HEK293 (cell line): ENCODE measurements at regions not wholly inside any gene's neighbourhood (a gene's known extent, or its start where the extent isn't known, plus 50 kb on each side); places are given as distances from the start of the nearest gene placed in this dataset.

Experiments used
- CTCF ChIA-PET: fragments of 350-600 bp; formaldehyde crosslinking; extraction: SDS; loops from one replicate; lab custom pipeline; 2021; ENCODE audit warnings: antibody characterized with exemption; lab: Yijun Ruan, JAX
- POLR2A ChIA-PET: fragments of 300-600 bp; formaldehyde crosslinking; extraction: SDS; loops from one replicate; lab custom pipeline; 2020; ENCODE audit warnings: antibody characterized with exemption, inconsistent platforms; lab: Yijun Ruan, JAX
- H3K27ac ChIP-seq: fragments of 200-500 bp; sonication (Bioruptor generic); 2 replicates; pipeline ENCODE4 v1.5.1; 2014; ENCODE audit warnings: low read depth, low read length, control low read depth, inconsistent platforms; ENCODE audit errors: extremely low read depth
- H3K36me3 ChIP-seq, 2 experiments: fragments of 200-500 bp in 1 of 2; sonication (Bioruptor generic) in 1 of 2; 1 replicate in 1 of 2; 2 replicates in 1 of 2; pipeline ENCODE4 v1.5.1; 2014 to 2017; ENCODE audit warnings: inconsistent platforms in 2 of 2, low read length in 2 of 2; ENCODE audit not compliant: control insufficient read depth in 2 of 2, insufficient read depth in 1 of 2
- H3K4me1 ChIP-seq: fragments of 200-500 bp; sonication (Bioruptor generic); 2 replicates; pipeline ENCODE4 v1.5.1; 2014; ENCODE audit warnings: mild to moderate bottlenecking, low read length, inconsistent platforms; ENCODE audit not compliant: control insufficient read depth, insufficient read depth
- H3K4me3 ChIP-seq: 2 replicates; pipeline ENCODE4 v1.5.1; 2011; ENCODE audit warnings: low read depth, mild to moderate bottlenecking, control low read depth, low read length, moderate library complexity
- H3K9me3 ChIP-seq: fragments of 200-500 bp; sonication (Bioruptor generic); 2 replicates; pipeline ENCODE4 v1.5.1; 2014; ENCODE audit warnings: low read depth, low read length, inconsistent platforms; ENCODE audit not compliant: control insufficient read depth, insufficient read depth
- HOXA7 ChIP-seq: sonication (generic); formaldehyde crosslinking; IDR thresholded peaks from 2 replicates; pipeline ENCODE4 v1.8.1; 2022; ENCODE audit warnings: missing genetic modification reagents, borderline replicate concordance
- OSR2 ChIP-seq: fragments of 450-650 bp; formaldehyde crosslinking; IDR thresholded peaks from 2 replicates; pipeline ENCODE4 v1.5.1; 2016; ENCODE audit warnings: missing biosample characterization, missing genetic modification characterization
- SP7 ChIP-seq: fragments of 450-650 bp; formaldehyde crosslinking; IDR thresholded peaks from 2 replicates; pipeline ENCODE4 v1.5.1; 2016; ENCODE audit warnings: missing biosample characterization, missing genetic modification characterization
- ZNF146 ChIP-seq: fragments of 450-650 bp; formaldehyde crosslinking; IDR thresholded peaks from 2 replicates; pipeline ENCODE4 v1.5.1; 2016; ENCODE audit warnings: missing biosample characterization, missing genetic modification characterization
- ZNF18 ChIP-seq: fragments of 450-650 bp; formaldehyde crosslinking; IDR thresholded peaks from 2 replicates; pipeline ENCODE4 v1.5.1; 2016; ENCODE audit warnings: missing biosample characterization, missing genetic modification characterization
- ZNF184 ChIP-seq: fragments of 450-650 bp; IDR thresholded peaks from 2 replicates; pipeline ENCODE4 v1.5.1; 2018; ENCODE audit warnings: missing biosample characterization, mild to moderate bottlenecking, missing genetic modification characterization
- ZNF239 ChIP-seq: fragments of 450-650 bp; formaldehyde crosslinking; IDR thresholded peaks from 2 replicates; pipeline ENCODE4 v1.5.1; 2016; ENCODE audit warnings: missing biosample characterization, missing genetic modification characterization
- ZNF248 ChIP-seq: fragments of 450-650 bp; formaldehyde crosslinking; IDR thresholded peaks from 2 replicates; pipeline ENCODE4 v1.5.1; 2017; ENCODE audit warnings: missing biosample characterization, missing genetic modification characterization
- ZNF274 ChIP-seq, 2 experiments: fragments of 200-500 bp in 1 of 2; fragments of 450-650 bp in 1 of 2; sonication (Bioruptor generic) in 1 of 2; formaldehyde crosslinking in 1 of 2; IDR thresholded peaks; 2 replicates each; pipeline versions ENCODE4 v1.5.1 to v1.6.1; 2014 to 2016; ENCODE audit warnings: borderline replicate concordance in 1 of 2, inconsistent platforms in 1 of 2, low read length in 1 of 2, missing biosample characterization in 1 of 2, missing genetic modification characterization in 1 of 2
- ZNF292 ChIP-seq: fragments of 450-650 bp; formaldehyde crosslinking; IDR thresholded peaks from 2 replicates; pipeline ENCODE4 v1.5.1; 2016; ENCODE audit warnings: low read depth, missing biosample characterization, missing genetic modification characterization, borderline replicate concordance
- ZNF366 ChIP-seq: fragments of 450-650 bp; formaldehyde crosslinking; conservative IDR thresholded peaks from 2 replicates; pipeline ENCODE4 v1.5.1; 2016; ENCODE audit warnings: missing biosample characterization, missing genetic modification characterization
- ZNF426 ChIP-seq: fragments of 450-650 bp; formaldehyde crosslinking; IDR thresholded peaks from 2 replicates; pipeline ENCODE4 v1.5.1; 2017; ENCODE audit warnings: missing biosample characterization, missing genetic modification characterization, mild to moderate bottlenecking, inconsistent platforms, moderate library complexity
- ZNF433 ChIP-seq: fragments of 450-650 bp; formaldehyde crosslinking; IDR thresholded peaks from 2 replicates; pipeline ENCODE4 v1.5.1; 2016; ENCODE audit warnings: missing biosample characterization, missing genetic modification characterization, low read depth
- ZNF555 ChIP-seq: fragments of 450-650 bp; formaldehyde crosslinking; conservative IDR thresholded peaks from 2 replicates; pipeline ENCODE4 v1.5.1; 2017; ENCODE audit warnings: missing biosample characterization, mild to moderate bottlenecking, missing genetic modification characterization, inconsistent platforms
- ZNF600 ChIP-seq: fragments of 450-650 bp; formaldehyde crosslinking; IDR thresholded peaks from 2 replicates; pipeline ENCODE4 v1.5.1; 2016; ENCODE audit warnings: missing biosample characterization, missing genetic modification characterization
- ZNF645 ChIP-seq: fragments of 450-650 bp; formaldehyde crosslinking; IDR thresholded peaks from 2 replicates; pipeline ENCODE4; 2016; ENCODE audit warnings: missing biosample characterization, missing genetic modification characterization
- ZNF658 ChIP-seq: fragments of 450-650 bp; formaldehyde crosslinking; IDR thresholded peaks from 2 replicates; pipeline ENCODE4; 2016; ENCODE audit warnings: missing biosample characterization, missing genetic modification characterization
- ZNF692 ChIP-seq: fragments of 450-650 bp; formaldehyde crosslinking; IDR thresholded peaks from 2 replicates; pipeline ENCODE4 v1.5.1; 2016; ENCODE audit warnings: missing biosample characterization, missing genetic modification characterization
- ZNF791 ChIP-seq: fragments of 450-650 bp; formaldehyde crosslinking; IDR thresholded peaks from 2 replicates; pipeline ENCODE4 v1.5.1; 2016; ENCODE audit warnings: missing biosample characterization, missing genetic modification characterization
- ZNF792 ChIP-seq: fragments of 450-650 bp; formaldehyde crosslinking; IDR thresholded peaks from 2 replicates; pipeline ENCODE4 v1.5.1; 2016; ENCODE audit warnings: missing biosample characterization, missing genetic modification characterization

GRCh38 chr5:90267646-90268045 is 141.9 kb downstream of the CETN3 start (continued):
- TF ChIP-seq ZNF18 (tag by site-specific recombination), result no peak

- POLR2A ChIA-PET, result no interaction called here
- TF ChIP-seq ZNF239 (tag by site-specific recombination), result no peak
- TF ChIP-seq HOXA7, result no peak
- no peak for TF ChIP-seq ZNF658 (tag by site-specific recombination)
- TF ChIP-seq SP7, result no peak
- TF ChIP-seq ZNF426 (tag by site-specific recombination), result no peak
- no peak for TF ChIP-seq ZNF555 (tag by site-specific recombination)
- TF ChIP-seq ZNF146 (tag by site-specific recombination), result no peak
- no peak for TF ChIP-seq ZNF433 (tag by site-specific recombination)
- TF ChIP-seq ZNF366 (tag by site-specific recombination), result no peak
- no peak for TF ChIP-seq ZNF792 (tag by site-specific recombination)
- TF ChIP-seq ZNF692 (tag by site-specific recombination), result no peak
- TF ChIP-seq ZNF791 (tag by site-specific recombination), result no peak
- TF ChIP-seq ZNF600 (tag by site-specific recombination), result no peak
- no peak for TF ChIP-seq ZNF248
- no peak for TF ChIP-seq OSR2 (tag by site-specific recombination)
- TF ChIP-seq ZNF184 (tag by site-specific recombination), result no peak
- no peak for TF ChIP-seq ZNF645 (tag by site-specific recombination)
- TF ChIP-seq ZNF292 (tag by site-specific recombination), result no peak
- no peak for TF ChIP-seq ZNF274 (IDR thresholded peaks at IDR 0.05; ENCODE audit: low read length)
- no peak for TF ChIP-seq ZNF274 (tag by site-specific recombination; IDR thresholded peaks at IDR 0.05; ENCODE audit: borderline replicate concordance)
- TF ChIP-seq, all 188 proteins: peak for 0
- CTCF ChIA-PET, result interaction anchor here (0.6 to 3.3 kb wide), 35 partner anchors 9 to 1649 kb away, joined by 3 to 49 read pairs (median 3); no protein-coding TSS in a partner anchor
- Histone ChIP-seq H3K4me1 (no peaks in the 10 kb centered on the region), H3K4me3 (no peak overlapping the region), H3K9me3 (no peaks in the 10 kb centered on the region), H3K27ac (no peak overlapping the region), H3K36me3 (no peaks in the 10 kb centered on the region)
Observed at GRCh38 chr5:90265545-90265857, 144.1 kb downstream of the CETN3 start.
